ENCODE measurements at regions not wholly inside any gene's neighbourhood (a gene's known extent, or its start where the extent isn't known, plus 50 kb on each side); places are given as distances from the start of the nearest gene placed in this dataset.
A peak's percentile ranks its signal among the peaks of the same experiment; 100 is the strongest.

- peak overlapping the region; percentile 34 for H3K4me3 ChIP-seq (ENCODE audit: low read depth, low read length)
- no peaks in the 10 kb centered on the region for H3K36me3 ChIP-seq
- no peaks in the 10 kb centered on the region for H3K9me3 ChIP-seq
- peak; percentile 36 for DNase-seq
- no peaks in the 10 kb centered on the region for H3K27me3 ChIP-seq
- H3K4me1 ChIP-seq: 0 out of 2 replicates have a peak, but pooled peaks cover 3% of the 10 kb centered on the region
- TF ChIP-seq CTCF (IDR thresholded peaks at IDR 0.05; ENCODE audit: low read depth, low read length): no peak
Observed at GRCh38 chr16:73568769-73569168, 520.8 kb upstream of the ZFHX3 start.

DNA sequence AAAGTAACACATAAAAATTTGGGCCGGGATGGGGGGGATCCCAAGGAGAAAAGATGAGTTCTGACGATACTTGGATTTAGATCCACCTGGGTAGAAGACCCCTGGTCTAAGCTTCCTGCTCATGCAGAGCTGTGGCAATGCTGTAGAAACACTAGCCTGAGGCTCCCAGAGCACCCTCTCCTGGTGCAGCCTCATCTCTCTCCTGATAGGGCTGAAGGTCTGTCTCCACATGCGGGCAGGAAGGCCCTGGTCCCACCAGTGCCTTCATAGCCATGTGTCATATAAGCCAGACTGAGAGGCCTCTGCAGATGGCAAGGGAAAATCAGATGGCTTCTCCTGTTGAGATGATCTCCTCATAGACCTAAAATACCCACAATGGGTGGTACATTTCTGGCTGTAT is 518.0 kb upstream of the ZFHX3 start:
- TF ChIP-seq CTCF (IDR thresholded peaks at IDR 0.05; ENCODE audit: low read depth, low read length): no peak
- H3K4me3 ChIP-seq (ENCODE audit: low read depth, low read length): no peak overlapping the region
- H3K27me3 ChIP-seq: no peaks in the 10 kb centered on the region
- DNase-seq: no peak
- no peaks in the 10 kb centered on the region for H3K9me3 ChIP-seq
- H3K4me1 ChIP-seq: 0 out of 2 replicates have a peak, but pooled peaks cover 3% of the 10 kb centered on the region
- H3K36me3 ChIP-seq: no peaks in the 10 kb centered on the region

DNA sequence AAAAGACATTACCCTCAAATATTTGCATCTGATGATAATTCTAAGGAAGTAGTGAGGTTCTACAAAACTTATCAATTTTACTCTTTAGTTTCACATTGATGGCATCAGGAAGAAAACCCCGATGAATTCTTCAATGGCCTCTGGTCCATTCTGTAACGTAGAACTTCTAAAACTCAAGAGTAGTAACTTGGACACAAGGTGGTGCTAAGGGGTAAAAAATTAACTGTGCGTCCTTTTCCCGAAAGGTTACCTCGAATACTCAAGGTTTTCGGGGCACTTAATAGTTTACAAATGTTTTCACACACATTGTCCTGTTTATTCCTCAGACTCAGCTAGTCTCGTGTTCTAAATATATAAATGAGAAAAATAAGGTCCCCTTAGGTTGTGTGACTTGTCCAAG is 517.3 kb upstream of the ZFHX3 start:
- peak; percentile 31; the same call in 1 of the 2 replicates for TF ChIP-seq CTCF (IDR thresholded peaks at IDR 0.05; ENCODE audit: low read depth, low read length)
- DNase-seq: no peak

GRCh38 chr16:73563709-73564108 is 515.8 kb upstream of the ZFHX3 start:
- Histone ChIP-seq H3K4me1 (no peaks in the 10 kb centered on the region), H3K27me3 (no peaks in the 10 kb centered on the region), H3K36me3 (no peaks in the 10 kb centered on the region), H3K9me3 (no peaks in the 10 kb centered on the region), H3K4me3 (ENCODE audit: low read depth, low read length) (no peak overlapping the region)
- TF ChIP-seq CTCF (IDR thresholded peaks at IDR 0.05; ENCODE audit: low read depth, low read length): no peak
- no peak for DNase-seq

More for the DNA sequence above, 517.3 kb upstream of the ZFHX3 start:
- 0 out of 2 replicates have a peak, but pooled peaks cover 3% of the 10 kb centered on the region for H3K4me1 ChIP-seq
- no peaks in the 10 kb centered on the region for H3K36me3 ChIP-seq
- H3K4me3 ChIP-seq (ENCODE audit: low read depth, low read length): no peak overlapping the region
- H3K27me3 ChIP-seq: no peaks in the 10 kb centered on the region
- H3K9me3 ChIP-seq: no peaks in the 10 kb centered on the region

- H3K4me3 ChIP-seq (ENCODE audit: low read depth, low read length): no peak overlapping the region
- TF ChIP-seq CTCF (IDR thresholded peaks at IDR 0.05; ENCODE audit: low read depth, low read length): no peak
- no peaks in the 10 kb centered on the region for H3K9me3 ChIP-seq
- no peaks in the 10 kb centered on the region for H3K36me3 ChIP-seq
- no peaks in the 10 kb centered on the region for H3K27me3 ChIP-seq
- no peaks in the 10 kb centered on the region for H3K4me1 ChIP-seq
- DNase-seq: no peak
Observed at GRCh38 chr16:73560497-73560896, 512.6 kb upstream of the ZFHX3 start.

- H3K9me3 ChIP-seq: no peaks in the 10 kb centered on the region
- no peaks in the 10 kb centered on the region for H3K36me3 ChIP-seq
- no peak for DNase-seq
- H3K4me1 ChIP-seq: no peaks in the 10 kb centered on the region
- H3K27me3 ChIP-seq: no peaks in the 10 kb centered on the region
- no peak overlapping the region for H3K4me3 ChIP-seq (ENCODE audit: low read depth, low read length)
- no peak for TF ChIP-seq CTCF (IDR thresholded peaks at IDR 0.05; ENCODE audit: low read depth, low read length)
Observed at GRCh38 chr16:73558219-73558618, 510.3 kb upstream of the ZFHX3 start.
